ENCODE measurements at regions not wholly inside any gene's neighbourhood (a gene's known extent, or its start where the extent isn't known, plus 50 kb on each side); places are given as distances from the start of the nearest gene placed in this dataset.
A peak's percentile ranks its signal among the peaks of the same experiment; 100 is the strongest.

GRCh38 chr1:34331020-34331926 is 154.6 kb downstream of the C1orf94 start:
- no peak for DNase-seq

DNA sequence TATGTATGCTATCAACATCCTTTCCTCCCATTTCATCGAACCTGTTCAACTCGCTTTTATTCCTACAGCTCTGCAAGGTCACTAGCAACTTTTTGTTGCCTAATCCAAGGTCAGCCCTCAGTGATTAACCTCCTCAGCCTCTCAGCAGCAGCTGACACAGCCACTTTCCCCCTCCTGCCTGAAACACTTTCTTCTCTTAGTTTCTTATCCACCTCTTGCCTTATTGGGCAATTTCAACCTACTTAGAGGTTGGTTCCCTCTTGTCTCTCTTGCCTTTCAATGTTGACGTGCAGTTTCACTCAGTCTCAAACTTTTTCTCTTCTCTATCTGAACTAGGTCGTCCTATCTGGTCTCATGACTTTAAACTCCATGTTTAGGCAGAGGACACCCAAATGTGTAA is 156.3 kb downstream of the C1orf94 start:
- no peak for DNase-seq

GRCh38 chr1:34338871-34339270 is 162.2 kb downstream of the C1orf94 start:
- no peak for DNase-seq

DNA sequence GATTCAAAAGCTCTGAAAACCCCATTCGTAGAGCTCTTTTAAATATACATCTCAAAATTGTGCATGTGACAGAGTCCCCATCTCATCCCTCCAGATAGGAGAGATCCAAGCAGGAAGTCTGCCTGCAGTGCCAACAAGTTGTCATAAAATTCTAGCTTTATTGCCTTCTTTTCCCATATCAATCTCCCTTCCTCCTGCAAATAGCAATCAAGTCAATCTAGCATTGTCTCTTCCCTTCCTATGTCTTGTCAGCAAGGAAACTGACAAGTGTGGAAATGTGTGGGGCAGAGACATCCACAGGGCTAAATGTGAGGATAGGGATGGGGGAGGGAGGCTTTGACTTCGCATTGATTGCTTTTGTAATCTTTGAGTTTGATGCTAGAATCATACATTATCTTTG is 165.2 kb downstream of the C1orf94 start:
- no peak for DNase-seq

DNA sequence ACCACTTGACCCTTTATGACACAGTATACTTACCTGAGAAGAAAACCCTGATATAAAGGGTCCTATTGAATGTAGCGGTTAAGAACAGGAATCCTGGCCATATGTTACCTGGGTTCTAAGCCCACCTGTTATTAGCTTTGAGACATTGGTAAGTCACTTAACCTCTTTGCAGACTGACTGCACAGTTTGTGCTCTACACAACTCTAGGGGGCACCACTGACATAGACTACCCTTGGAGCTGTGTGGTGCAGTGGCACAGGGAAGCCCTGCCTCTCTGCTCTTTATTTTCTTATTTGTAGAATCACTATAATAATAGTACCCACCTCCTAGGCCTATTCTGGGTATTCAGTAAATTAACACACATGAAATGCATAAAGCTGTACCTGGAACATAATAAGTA is 165.6 kb downstream of the C1orf94 start:
- DNase-seq = peak; percentile 19

DNA sequence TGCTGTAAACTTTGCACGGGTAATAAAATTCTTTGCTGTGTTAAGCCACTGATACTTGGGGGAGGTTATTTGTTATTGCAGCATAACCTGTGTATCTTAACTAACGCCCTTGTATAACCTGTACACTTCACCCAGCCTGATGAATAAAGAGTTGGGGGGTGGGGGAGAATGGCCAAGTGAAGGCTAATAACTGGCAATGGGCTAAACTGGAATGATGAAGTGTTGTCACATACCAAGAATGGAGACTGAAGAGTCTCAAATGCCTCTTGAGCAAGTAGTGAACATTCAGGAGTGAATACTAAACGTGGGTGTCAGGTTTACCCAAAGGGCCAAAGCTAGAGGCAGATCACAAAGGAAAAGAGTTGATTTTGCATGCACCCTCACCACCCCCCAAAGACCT is 169.4 kb downstream of the C1orf94 start:
- DNase-seq = no peak

DNA sequence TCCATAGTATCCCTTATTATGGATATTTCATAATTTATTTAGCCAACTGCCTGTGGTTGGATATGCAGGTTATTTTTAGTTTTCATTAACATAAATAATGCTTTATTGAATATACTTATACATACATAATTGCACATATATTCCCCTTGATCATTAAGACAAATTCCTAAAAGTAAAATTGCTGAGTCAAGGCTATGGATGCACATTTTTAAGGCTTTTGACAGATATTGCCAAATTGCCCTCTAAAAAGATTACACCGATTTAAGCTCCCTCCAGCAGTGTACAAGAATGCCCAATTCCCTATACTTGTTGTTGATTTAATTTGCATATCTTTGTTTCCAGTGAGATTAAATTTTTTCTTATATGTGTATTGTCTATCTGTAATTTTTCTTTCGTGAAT is 176.7 kb downstream of the C1orf94 start:
- DNase-seq = no peak

DNA sequence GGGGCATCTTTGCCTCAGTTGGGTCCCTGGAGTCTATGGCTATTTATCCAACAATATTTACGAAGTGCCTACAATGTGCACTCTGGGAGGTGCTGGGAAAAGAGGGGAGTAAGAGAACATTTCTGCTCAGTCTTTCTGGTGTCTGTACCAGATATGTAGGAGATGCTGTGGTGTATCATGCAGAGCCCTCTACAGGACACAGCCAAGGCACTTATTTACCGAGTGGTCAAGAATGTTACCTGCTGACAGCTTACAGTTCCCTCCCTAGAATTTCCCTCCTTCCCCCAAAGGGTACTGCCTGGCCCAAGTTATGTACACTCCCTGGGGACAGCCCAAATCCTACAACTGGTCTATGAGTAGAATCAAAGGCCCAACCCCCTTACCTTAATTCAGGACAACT is 177.7 kb downstream of the C1orf94 start:
- DNase-seq = no peak

DNA sequence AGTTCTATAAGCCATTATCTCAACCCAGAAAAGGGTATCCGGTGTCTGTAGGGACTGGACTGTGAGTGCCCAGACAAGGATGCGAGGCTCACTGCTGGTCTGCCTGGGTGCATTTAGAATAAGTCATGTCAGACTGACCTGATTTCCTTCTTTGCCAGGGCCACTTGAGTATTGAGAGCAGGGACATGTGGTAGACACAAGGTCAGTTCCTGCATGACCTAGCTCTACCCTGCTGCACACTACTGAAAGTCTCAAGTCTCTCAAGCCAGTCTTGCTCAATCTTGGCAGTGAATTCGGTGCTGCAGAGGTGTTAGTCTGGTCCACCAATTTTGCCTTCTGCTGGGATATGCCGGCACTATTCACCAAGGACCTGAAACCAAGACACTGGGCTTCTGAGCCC is 180.1 kb downstream of the C1orf94 start:
- DNase-seq = no peak

- no peak for DNase-seq
These were observed 181.9 kb downstream of the C1orf94 start for GRCh38 chr1:34358636-34359035.

- DNase-seq = no peak
These were observed 182.7 kb downstream of the C1orf94 start for GRCh38 chr1:34359411-34359810.

DNA sequence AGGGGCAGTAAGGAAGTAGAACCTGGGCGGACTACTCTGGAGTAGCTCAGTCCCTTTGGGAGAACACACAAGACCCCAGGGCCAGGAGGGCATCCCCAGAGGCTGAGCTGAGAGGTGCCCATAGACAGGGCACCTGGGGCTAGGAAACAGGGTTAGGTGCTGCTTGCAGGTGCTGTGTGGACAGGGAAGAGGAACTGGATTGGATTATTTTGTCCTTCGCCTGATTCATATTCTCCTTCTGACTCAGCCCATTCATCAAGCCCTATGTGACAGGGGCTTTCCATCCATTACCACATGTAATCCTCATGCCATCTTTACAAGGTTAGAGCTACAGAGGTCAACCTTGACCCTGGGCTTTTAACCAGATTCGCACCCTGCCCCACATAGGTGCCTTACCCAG is 183.9 kb downstream of the C1orf94 start:
- DNase-seq = no peak

DNA sequence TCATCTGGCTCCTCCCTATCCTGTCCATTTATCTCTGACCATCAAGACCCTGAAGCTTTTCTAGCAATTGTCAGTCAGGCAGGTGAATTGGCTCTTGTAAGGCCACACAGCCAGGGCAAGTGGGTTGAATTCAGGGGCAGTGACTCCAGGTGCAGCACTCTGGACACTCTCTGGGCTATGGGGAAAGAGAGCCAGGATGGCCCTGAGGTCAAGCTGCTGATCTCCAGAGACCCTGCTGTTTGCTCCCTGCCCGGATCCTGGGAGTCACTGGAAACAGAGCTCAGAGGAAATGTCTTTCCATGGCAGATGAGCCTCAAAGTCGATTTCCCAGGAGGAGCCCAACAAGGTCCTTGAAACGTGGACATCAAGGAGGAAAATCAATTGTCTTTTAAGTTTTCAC is 184.4 kb downstream of the C1orf94 start:
- no peak for DNase-seq

DNA sequence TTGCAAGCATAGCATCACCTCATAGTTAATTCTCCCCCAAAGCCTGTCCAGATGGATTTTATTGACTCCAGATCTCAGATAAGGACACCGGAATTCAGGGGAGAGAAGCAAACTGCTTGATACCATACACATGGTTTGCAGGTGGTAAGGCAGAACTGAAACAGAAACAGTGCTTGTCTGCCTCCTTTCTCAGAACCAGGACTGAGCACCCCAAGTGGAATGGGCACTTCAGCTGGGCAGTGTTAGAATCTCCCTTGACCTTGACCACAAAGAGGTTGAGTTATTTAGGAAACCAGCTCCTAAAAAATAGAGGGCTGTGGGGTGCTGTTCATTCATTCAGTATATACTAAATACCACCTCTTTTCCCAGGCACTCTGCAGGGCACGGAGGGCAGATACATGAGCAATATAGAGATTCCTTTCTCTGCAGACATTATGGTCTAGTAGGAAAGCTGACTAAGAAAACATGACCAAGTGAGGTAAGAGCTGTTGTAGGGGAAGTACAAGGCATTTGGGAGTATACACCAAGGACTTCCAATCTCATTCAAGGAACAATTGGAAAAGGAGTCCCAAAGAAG is 185.2 kb downstream of the C1orf94 start:
- DNase-seq = no peak

DNA sequence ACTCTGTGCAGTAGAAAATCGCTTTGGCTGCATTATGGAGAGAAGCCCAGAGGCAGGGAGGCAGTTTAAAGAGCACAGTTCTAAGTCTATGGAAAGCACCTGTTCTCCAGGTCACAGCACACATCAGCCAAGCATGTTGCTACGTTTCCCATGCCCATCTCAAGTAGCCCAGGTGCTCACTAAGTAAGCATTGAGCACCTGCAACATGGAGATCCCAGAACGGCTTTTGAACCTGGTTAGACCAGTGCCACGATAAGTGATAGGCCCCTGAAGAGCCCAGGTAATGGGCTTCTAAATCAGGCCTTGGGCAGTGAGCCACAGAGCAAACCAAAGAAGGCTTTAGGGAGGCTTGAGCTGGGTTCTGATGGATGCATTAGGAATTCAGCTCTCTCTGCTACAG is 186.2 kb downstream of the C1orf94 start:
- peak; percentile 93 for DNase-seq

- DNase-seq = no peak
These were observed 186.7 kb downstream of the C1orf94 start for GRCh38 chr1:34363447-34363846.

DNA sequence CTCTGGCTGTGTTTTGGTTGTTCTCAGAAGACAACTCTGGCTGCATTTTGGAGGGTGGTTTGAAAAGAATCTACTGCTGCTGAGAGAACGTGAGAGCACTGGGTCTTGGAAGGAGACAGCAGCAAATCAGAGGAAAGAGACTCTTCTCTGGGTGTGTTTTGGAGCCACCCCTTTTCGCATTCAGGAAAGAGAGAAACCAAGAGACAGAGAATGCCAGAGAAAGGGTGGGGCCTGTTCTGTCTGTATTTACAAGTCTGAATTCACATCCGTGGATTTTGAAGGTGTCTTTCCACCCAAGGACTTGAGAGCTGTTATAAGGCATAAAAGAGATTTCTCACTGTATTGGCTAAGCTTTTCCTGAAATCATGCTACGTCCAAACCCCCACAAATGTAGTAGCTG is 187.2 kb downstream of the C1orf94 start:
- no peak for DNase-seq

DNA sequence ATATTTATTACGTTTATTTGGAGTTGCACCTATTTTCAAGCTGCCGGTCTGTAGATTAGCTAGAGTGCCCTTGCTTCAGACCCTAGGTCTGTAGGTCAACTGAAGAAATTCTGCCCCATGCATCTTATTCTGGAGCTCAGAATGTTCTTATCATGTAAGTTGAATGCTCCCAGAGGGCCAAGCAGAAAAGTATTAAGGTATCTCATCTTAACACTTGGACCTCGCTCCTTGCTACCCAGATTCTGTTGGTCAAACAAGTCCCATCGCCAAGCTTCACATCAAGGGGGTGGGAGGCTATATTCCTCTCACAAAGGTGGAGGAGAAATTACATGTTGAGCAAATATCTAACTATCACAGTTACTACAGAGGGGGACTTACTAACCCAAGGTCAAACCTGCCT is 187.7 kb downstream of the C1orf94 start:
- no peak for DNase-seq

DNA sequence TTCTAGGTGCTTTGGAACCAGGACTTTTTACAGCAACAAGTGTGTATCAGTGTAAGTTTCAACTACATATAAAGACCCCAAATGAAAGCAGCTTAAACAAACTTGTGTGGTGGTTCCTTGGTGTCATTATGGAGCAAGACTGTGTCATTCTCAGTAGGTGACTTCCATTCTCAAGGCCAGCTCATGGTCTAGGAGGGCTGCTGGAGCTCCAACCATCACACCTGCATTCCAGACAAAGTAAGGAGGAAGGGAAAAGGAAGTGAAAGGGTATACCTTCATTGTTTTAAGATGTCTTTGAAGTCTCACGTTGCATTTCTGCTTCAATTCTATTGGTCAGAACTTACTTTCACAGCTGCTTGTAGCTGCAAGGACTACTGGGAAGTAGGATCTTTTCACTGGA is 188.6 kb downstream of the C1orf94 start:
- no peak for DNase-seq

DNA sequence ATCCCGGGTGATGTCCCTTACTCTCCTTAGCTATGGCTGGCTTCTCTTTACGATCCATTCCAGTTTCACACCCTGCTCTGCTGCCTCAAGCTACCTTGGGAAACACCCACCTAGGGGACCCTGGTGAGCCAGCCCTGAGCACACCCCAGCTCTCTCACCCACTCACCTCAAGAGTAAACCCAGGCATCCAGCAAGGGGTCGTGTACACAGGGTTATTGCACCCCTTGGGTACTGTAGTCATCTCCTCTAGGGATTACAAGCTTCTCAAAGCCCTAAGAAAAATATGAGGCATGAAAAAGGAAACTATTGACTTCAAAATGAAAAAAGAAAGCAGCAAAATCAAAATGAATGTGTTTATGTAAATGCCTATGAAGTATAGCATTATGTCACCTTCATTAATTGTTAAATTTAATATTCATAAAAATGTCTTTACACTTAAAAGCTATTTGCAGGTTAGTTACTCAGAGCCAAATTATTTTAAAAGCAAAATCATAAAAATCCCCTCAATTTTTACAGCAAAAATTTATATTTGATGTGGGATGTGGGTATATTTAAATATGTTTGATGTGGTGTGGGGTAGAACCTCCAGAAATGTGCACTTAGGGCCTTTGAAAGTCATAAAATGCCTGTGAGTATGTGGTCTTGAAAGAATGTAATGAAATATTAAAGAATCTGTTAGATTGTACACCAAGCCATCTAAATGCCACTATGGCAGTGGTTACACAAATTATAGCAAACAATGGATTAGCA is 190.3 kb downstream of the C1orf94 start:
- no peak for DNase-seq

DNA sequence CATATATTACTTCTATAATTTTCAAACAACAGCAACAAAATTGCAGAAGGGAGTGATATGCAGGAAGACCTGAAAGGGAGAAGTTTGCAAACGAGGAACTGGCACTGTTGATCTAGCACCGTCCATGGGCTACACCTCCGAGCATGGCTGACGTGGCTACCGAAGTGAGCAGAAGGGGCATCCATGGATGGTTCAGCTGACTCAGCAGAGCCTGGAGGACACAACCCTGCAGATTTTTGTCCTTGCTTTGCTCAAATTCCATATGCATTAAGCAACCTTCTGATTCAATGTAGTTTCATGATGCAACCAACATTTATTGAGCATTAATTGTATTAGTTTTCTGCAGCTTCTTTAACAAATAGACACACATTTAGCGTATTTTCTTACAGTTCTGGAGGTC is 191.2 kb downstream of the C1orf94 start:
- no peak for DNase-seq

GRCh38 chr1:34369701-34370455 is 193.2 kb downstream of the C1orf94 start:
- no peak for DNase-seq

GRCh38 chr1:34370748-34371147 is 194.0 kb downstream of the C1orf94 start:
- no peak for DNase-seq

Measured in NCI-H774 (cell line).